Vagina (tissue), 2 donors: ENCODE measurements at regions not wholly inside any gene's neighbourhood (a gene's known extent, or its start where the extent isn't known, plus 50 kb on each side); places are given as distances from the start of the nearest gene placed in this dataset.

Source experiments
- POLR2A ChIP-seq, 2 donors: fragments of 450-650 bp; IDR thresholded peaks; one replicate each; pipeline ENCODE4 v1.6.1; 2017; ENCODE audit warnings: antibody characterized with exemption in 2 of 2, mild to moderate bottlenecking in 2 of 2, moderate library complexity in 2 of 2
- POLR2AphosphoS5 ChIP-seq, 2 donors: sonication (generic); formaldehyde crosslinking; IDR thresholded peaks; one replicate each; pipeline ENCODE4 v1.9.0; 2017; ENCODE audit warnings: antibody characterized with exemption in 2 of 2, mild to moderate bottlenecking in 2 of 2, low read depth in 1 of 2; ENCODE audit not compliant: insufficient read depth in 1 of 2
- TF ChIP-seq, protein P1 (sequence below), 3 experiments: fragments of 450-650 bp in 2 of 3; fragments of 200-600 bp in 1 of 3; sonication (generic) in 1 of 3; IDR thresholded peaks; one replicate each; pipeline ENCODE4 v1.5.1; 2017 to 2019; ENCODE audit warnings: antibody characterized with exemption in 3 of 3, mild to moderate bottlenecking in 2 of 3, moderate library complexity in 2 of 3

DNA sequence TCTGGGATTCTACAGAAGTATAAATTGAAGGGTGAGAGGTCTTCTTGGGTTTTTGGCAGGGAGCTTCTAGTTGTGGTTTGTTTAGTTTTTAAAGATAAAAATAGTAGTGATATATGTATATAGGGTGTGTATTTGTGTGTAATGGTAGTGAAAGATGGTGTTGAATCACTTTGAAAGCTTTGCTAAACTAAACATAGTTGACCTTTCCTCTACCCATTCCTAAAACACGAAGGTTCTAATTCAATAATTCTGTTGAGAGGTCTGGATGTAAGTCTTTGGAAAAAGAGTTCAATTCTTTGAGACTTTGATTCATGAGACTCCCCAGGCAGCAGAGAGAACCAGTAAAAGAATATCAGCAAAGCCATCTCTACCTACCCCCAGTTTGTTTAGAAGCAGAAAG is 247.9 kb upstream of the DUSP10 start:
- TF ChIP-seq, protein P1, sequence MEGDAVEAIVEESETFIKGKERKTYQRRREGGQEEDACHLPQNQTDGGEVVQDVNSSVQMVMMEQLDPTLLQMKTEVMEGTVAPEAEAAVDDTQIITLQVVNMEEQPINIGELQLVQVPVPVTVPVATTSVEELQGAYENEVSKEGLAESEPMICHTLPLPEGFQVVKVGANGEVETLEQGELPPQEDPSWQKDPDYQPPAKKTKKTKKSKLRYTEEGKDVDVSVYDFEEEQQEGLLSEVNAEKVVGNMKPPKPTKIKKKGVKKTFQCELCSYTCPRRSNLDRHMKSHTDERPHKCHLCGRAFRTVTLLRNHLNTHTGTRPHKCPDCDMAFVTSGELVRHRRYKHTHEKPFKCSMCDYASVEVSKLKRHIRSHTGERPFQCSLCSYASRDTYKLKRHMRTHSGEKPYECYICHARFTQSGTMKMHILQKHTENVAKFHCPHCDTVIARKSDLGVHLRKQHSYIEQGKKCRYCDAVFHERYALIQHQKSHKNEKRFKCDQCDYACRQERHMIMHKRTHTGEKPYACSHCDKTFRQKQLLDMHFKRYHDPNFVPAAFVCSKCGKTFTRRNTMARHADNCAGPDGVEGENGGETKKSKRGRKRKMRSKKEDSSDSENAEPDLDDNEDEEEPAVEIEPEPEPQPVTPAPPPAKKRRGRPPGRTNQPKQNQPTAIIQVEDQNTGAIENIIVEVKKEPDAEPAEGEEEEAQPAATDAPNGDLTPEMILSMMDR (IDR thresholded peaks at IDR 0.05), result no peak
- TF ChIP-seq POLR2AphosphoS5 (IDR thresholded peaks at IDR 0.05; ENCODE audit: insufficient read depth in 1 of 2, low read depth in 1 of 2) (no peak), POLR2A (IDR thresholded peaks at IDR 0.05) (no peak)
